CD4-positive, alpha-beta memory T cell (primary cell): ENCODE measurements at regions not wholly inside any gene's neighbourhood (a gene's known extent, or its start where the extent isn't known, plus 50 kb on each side); places are given as distances from the start of the nearest gene placed in this dataset.
"Not testable (repeated sequence)": the region's sequence is repeated elsewhere in the genome, so short reads cannot be mapped to it uniquely, and the experiment has no call there.

Experiments used
- CTCF ChIA-PET: fragments of 350-600 bp; sonication (Branson Sonifier 250); formaldehyde crosslinking; loops from one replicate; lab custom pipeline; 2021; ENCODE audit warnings: inconsistent platforms; ENCODE audit not compliant: partially characterized antibody; lab: Charles Lee
- POLR2A ChIA-PET: fragments of 350-600 bp; sonication (Branson Sonifier 250); formaldehyde crosslinking; loops from one replicate; lab custom pipeline; 2021; ENCODE audit not compliant: partially characterized antibody; lab: Charles Lee
- DNase-seq, 5 donors: peaks; one replicate each; pipeline versions ENCODE4 v3.0.0 to v3.0.0-alpha.2; 2020 to 2022; ENCODE audit warnings: mixed read lengths in 1 of 5
- H3K27ac ChIP-seq: one replicate; pipeline ENCODE4 v1.7.0; 2013; ENCODE audit warnings: low read depth, low read length
- H3K27me3 ChIP-seq: 2 replicates; pipeline ENCODE4 v1.7.0; 2013; ENCODE audit warnings: mild to moderate bottlenecking, low read length, moderate library complexity; ENCODE audit not compliant: insufficient read depth
- H3K36me3 ChIP-seq: 2 replicates; pipeline ENCODE4 v1.7.0; 2013; ENCODE audit warnings: mild to moderate bottlenecking, low read length, moderate library complexity; ENCODE audit not compliant: insufficient read depth
- H3K4me1 ChIP-seq: 2 replicates; pipeline ENCODE4 v1.7.0; 2013; ENCODE audit warnings: mild to moderate bottlenecking, low read length, moderate library complexity; ENCODE audit not compliant: insufficient read depth
- H3K4me3 ChIP-seq, 2 donors: one replicate each; pipeline ENCODE4 v1.7.0; 2013; ENCODE audit warnings: low read length in 2 of 2, mild to moderate bottlenecking in 1 of 2
- H3K9me3 ChIP-seq, 2 donors: one replicate each; pipeline ENCODE4 v1.7.0; 2013; ENCODE audit warnings: low read length in 2 of 2, control low read depth in 1 of 2; ENCODE audit not compliant: control insufficient read depth in 1 of 2
- H3K27ac Mint-ChIP-seq, 7 donors: one replicate each; pipeline ENCODE4 v1.8.0; 2020 to 2021; ENCODE audit warnings: mixed read lengths in 7 of 7, mild to moderate bottlenecking in 6 of 7, inconsistent platforms in 3 of 7, moderate library complexity in 3 of 7
- H3K27me3 Mint-ChIP-seq, 2 donors: one replicate each; pipeline ENCODE4 v1.8.0; 2020 to 2021; ENCODE audit warnings: mixed read lengths in 2 of 2
- H3K36me3 Mint-ChIP-seq, 2 donors: one replicate each; pipeline ENCODE4 v1.8.0; 2020 to 2021; ENCODE audit warnings: mixed read lengths in 2 of 2, inconsistent platforms in 1 of 2, mild to moderate bottlenecking in 1 of 2
- H3K4me1 Mint-ChIP-seq, 4 donors: one replicate each; pipeline ENCODE4 v1.8.0; 2020 to 2021; ENCODE audit warnings: mixed read lengths in 4 of 4, mild to moderate bottlenecking in 1 of 4
- H3K4me3 Mint-ChIP-seq, 8 donors: one replicate each; pipeline ENCODE4 v1.8.0; 2020 to 2021; ENCODE audit warnings: mixed read lengths in 8 of 8, mild to moderate bottlenecking in 7 of 8, moderate library complexity in 6 of 8, inconsistent platforms in 3 of 8
- H3K9me3 Mint-ChIP-seq, 8 donors: one replicate each; pipeline ENCODE4 v1.8.0; 2020 to 2021; ENCODE audit warnings: mixed read lengths in 8 of 8, mild to moderate bottlenecking in 5 of 8, inconsistent platforms in 3 of 8, moderate library complexity in 1 of 8
- intact Hi-C: fragments of 100-400 bp; cut with micrococcal nuclease; formaldehyde crosslinking; loops from one replicate; pipeline ENCODE4 v1.15.1; 2023

DNA sequence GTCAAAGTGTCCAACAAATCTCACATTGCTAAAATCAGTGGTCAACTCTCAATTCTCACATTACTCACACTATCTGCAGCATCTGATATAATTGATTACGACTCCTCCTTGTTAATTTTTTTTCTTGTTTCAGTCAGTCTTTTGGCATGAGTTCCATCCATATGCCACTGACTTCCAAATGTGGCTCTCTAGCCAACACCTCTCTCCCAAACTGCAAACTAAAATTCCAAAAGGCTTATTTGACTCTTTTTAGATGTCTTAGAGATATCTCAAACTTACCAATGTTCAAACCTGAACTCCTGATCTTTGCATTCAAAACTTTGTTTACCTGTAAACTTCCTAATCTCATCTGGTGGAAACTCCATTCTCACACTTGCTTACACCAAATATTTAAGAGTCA is 162.1 kb upstream of the ZNF658 start:
- H3K4me1 ChIP-seq, H3K36me3 ChIP-seq, intact Hi-C loops, CTCF ChIA-PET, H3K4me3 Mint-ChIP-seq, H3K9me3 Mint-ChIP-seq, H3K27me3 ChIP-seq, POLR2A ChIA-PET, H3K27ac ChIP-seq, H3K9me3 ChIP-seq, H3K36me3 Mint-ChIP-seq, DNase-seq, H3K27me3 Mint-ChIP-seq, H3K4me3 ChIP-seq, H3K27ac Mint-ChIP-seq, H3K4me1 Mint-ChIP-seq: not testable (repeated sequence)

- CTCF ChIA-PET, POLR2A ChIA-PET, DNase-seq, H3K27ac Mint-ChIP-seq, H3K4me3 ChIP-seq, H3K27me3 Mint-ChIP-seq, H3K4me1 Mint-ChIP-seq, H3K36me3 Mint-ChIP-seq, H3K4me3 Mint-ChIP-seq, H3K4me1 ChIP-seq, H3K36me3 ChIP-seq, H3K9me3 Mint-ChIP-seq, intact Hi-C loops, H3K27ac ChIP-seq, H3K9me3 ChIP-seq, H3K27me3 ChIP-seq: not testable (repeated sequence)
Observed at GRCh38 chr9:66740136-66740535, 160.4 kb upstream of the ZNF658 start.

DNA sequence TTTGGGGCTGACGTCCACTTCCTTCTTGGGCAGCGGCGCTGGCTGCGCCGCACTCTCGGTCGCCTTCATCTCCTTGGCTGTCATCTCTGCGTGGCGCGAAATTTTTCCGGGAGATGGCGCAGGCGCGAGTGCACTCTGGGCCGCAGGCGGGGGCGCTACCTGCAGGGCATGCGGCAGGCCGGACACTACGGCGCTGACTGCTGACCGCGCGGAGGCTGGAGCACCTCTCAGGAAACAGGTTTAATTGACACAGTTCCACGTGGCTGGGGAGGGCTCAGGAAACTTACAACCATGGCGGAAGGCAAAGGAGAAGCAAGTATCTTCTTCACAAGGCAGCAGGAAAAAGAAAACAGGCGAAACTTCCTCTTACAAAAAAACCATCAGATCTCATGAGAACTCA is 154.7 kb upstream of the ZNF658 start:
- H3K9me3 Mint-ChIP-seq, H3K9me3 ChIP-seq, DNase-seq, POLR2A ChIA-PET, intact Hi-C loops, H3K4me3 Mint-ChIP-seq, H3K27ac Mint-ChIP-seq, CTCF ChIA-PET, H3K36me3 ChIP-seq, H3K4me3 ChIP-seq, H3K4me1 ChIP-seq, H3K27me3 Mint-ChIP-seq, H3K27me3 ChIP-seq, H3K4me1 Mint-ChIP-seq, H3K36me3 Mint-ChIP-seq, H3K27ac ChIP-seq: not testable (repeated sequence)

GRCh38 chr9:66752324-66752923 is 148.1 kb upstream of the ZNF658 start:
- H3K4me3 Mint-ChIP-seq, H3K9me3 Mint-ChIP-seq, DNase-seq, CTCF ChIA-PET, H3K4me3 ChIP-seq, H3K27ac ChIP-seq, H3K36me3 Mint-ChIP-seq, H3K27me3 Mint-ChIP-seq, H3K4me1 Mint-ChIP-seq, H3K36me3 ChIP-seq, H3K27me3 ChIP-seq, H3K9me3 ChIP-seq, POLR2A ChIA-PET, H3K27ac Mint-ChIP-seq, intact Hi-C loops, H3K4me1 ChIP-seq: not testable (repeated sequence)

GRCh38 chr9:66759825-66760492 is 140.6 kb upstream of the ZNF658 start:
- H3K36me3 Mint-ChIP-seq, H3K27ac ChIP-seq, H3K4me3 Mint-ChIP-seq, intact Hi-C loops, H3K27me3 Mint-ChIP-seq, H3K27ac Mint-ChIP-seq, POLR2A ChIA-PET, CTCF ChIA-PET, H3K9me3 Mint-ChIP-seq, H3K27me3 ChIP-seq, H3K4me3 ChIP-seq, DNase-seq, H3K9me3 ChIP-seq, H3K4me1 Mint-ChIP-seq, H3K36me3 ChIP-seq, H3K4me1 ChIP-seq: not testable (repeated sequence)

DNA sequence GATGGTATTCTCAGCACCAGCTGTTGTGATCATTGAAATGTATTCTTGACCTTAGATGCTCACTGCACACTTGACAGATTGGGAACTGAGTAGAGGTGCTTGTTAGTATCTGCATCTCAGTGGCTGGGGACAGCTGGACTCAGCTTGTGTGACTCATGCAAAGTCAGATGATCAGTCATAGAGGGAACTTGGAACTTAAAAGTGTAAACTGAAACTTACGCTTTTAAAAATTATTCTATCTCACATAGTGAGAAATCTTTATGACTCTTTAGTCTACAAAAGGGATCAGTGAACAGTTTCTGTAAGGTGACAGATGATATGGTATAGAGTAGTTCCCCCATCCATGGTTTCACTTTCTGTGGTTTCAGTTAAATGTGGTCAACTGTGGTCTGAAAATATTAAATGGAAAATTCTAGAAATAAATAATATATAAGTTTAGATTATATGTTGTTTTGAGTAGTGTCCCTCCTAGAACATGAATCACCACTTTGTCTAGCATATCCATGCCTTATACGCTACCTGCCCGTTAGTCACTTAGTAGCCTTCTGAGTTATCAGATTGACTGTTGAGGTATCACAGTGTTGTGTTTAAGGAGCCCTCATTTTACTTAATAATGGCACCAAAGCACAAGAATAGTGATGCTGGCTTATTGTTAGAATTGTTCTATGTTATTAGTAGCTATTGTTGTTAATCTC is 135.6 kb upstream of the ZNF658 start:
- H3K4me3 Mint-ChIP-seq, CTCF ChIA-PET: not testable (repeated sequence)

GRCh38 chr9:66765531-66765930 is 135.0 kb upstream of the ZNF658 start:
- H3K4me3 ChIP-seq, H3K36me3 ChIP-seq, H3K27ac ChIP-seq, H3K4me1 ChIP-seq, CTCF ChIA-PET, DNase-seq, H3K9me3 ChIP-seq, H3K4me1 Mint-ChIP-seq, H3K4me3 Mint-ChIP-seq, H3K27me3 Mint-ChIP-seq, H3K36me3 Mint-ChIP-seq, intact Hi-C loops, POLR2A ChIA-PET, H3K9me3 Mint-ChIP-seq, H3K27me3 ChIP-seq, H3K27ac Mint-ChIP-seq: not testable (repeated sequence)

More for the DNA sequence above, 135.6 kb upstream of the ZNF658 start:
- H3K4me1 Mint-ChIP-seq, POLR2A ChIA-PET, H3K27ac ChIP-seq, H3K36me3 ChIP-seq, H3K9me3 ChIP-seq, H3K4me3 ChIP-seq, intact Hi-C loops, H3K27ac Mint-ChIP-seq, H3K27me3 Mint-ChIP-seq, H3K4me1 ChIP-seq, H3K9me3 Mint-ChIP-seq, H3K36me3 Mint-ChIP-seq, DNase-seq, H3K27me3 ChIP-seq: not testable (repeated sequence)
